Keratinocyte (primary cell): ENCODE measurements at regions not wholly inside any gene's neighbourhood (a gene's known extent, or its start where the extent isn't known, plus 50 kb on each side); places are given as distances from the start of the nearest gene placed in this dataset.

Source experiments
- CTCF ChIP-seq, 3 experiments: IDR thresholded peaks in 1 of 3; conservative IDR thresholded peaks in 1 of 3; optimal IDR thresholded peaks in 1 of 3; 2 replicates in 2 of 3; 3 replicates in 1 of 3; pipeline versions ENCODE3 to v1.5.1; 2011; ENCODE audit warnings: low read length in 3 of 3, mild to moderate bottlenecking in 3 of 3, moderate library complexity in 2 of 3, control low read depth in 1 of 3, inconsistent platforms in 1 of 3; ENCODE audit not compliant: insufficient read depth in 2 of 3; ENCODE audit errors: extremely low read depth in 1 of 3
- EZH2 ChIP-seq: IDR thresholded peaks from one replicate; pipeline ENCODE4 v1.6.1; 2012; ENCODE audit warnings: inconsistent platforms, mild to moderate bottlenecking, low read length, moderate library complexity

GRCh38 chr7:156139112-156139511 lies 326.8 kb upstream of the SHH start:
- TF ChIP-seq CTCF (optimal IDR thresholded peaks at IDR 0.05 in 1 of 3, IDR thresholded peaks at IDR 0.05 in 1 of 3, conservative IDR thresholded peaks at IDR 0.05 in 1 of 3; ENCODE audit: extremely low read depth in 1 of 3, insufficient read depth in 2 of 3, low read length in 3 of 3) (no peak), EZH2 (no peak)
